ENCODE measurements at regions not wholly inside any gene's neighbourhood (a gene's known extent, or its start where the extent isn't known, plus 50 kb on each side); places are given as distances from the start of the nearest gene placed in this dataset.
A peak's percentile ranks its signal among the peaks of the same experiment; 100 is the strongest.

DNA sequence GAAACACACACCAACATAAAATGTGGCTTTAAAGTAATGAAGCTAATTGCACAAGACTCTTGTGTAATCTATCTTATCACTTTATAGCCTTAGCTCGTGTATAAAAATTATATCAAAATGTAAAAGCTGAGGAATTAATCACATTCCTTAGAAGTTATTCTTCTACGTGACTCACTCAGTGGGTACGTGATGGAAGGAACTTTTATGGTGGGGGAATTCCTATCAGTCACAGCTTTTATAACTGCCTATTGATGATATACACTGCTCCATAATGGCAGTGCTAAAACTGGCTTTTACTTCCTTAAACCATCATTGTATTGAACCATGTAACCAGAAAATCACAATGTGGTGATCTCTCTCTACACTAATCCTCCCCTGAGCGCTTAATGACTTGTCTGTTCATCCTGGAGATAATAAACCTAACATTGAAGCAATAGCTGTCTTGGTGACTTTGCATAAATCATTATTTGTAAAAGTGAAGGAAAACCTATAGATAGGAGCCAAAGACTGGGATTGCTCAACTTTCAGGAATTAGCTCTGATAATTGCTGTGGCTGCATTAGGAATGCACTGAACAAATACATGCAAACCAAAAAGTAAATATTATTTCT lies 276.7 kb downstream of the GBA3 start:
- DNase-seq (ENCODE audit: low spot score), result no peak

DNA sequence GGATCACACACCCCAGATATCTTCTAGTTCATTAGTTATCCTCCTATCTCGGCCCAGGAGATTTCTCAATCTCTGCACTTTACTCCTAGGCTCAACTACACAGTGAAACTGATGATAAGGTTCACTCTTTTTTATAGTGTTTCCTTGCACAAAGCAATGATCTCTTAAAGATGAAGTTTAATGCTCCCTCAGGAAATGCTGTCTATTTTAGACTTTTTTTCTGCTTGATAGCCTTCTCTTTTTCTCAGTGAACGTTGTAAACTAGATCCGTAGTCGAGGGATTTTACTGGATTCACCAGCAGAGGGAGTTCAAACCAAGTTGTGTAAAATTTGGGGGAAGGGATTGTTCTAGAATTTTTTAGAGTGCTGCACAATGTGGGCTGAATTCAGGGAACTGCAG lies 269.6 kb downstream of the GBA3 start:
- DNase-seq (ENCODE audit: low spot score), result peak; percentile 49

DNA sequence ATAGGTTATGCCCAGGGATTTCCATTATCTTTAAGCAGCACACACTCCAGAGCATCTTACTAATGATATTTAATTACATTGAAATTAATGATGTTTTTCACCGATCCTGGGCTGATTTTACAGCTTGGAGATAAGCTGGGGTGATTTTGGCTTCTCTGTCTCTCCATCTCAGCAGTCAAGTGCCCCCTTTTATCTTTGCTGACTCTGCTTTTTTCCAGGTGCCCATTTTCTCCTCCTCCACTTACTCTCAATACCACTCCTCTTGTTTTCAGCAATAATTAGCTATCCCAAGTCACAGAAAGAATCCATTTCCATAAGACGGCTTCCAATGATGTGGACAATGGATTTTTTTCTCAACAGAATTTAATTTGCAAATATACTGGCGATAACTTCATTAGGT lies 266.7 kb downstream of the GBA3 start:
- DNase-seq (ENCODE audit: low spot score), result no peak

DNA sequence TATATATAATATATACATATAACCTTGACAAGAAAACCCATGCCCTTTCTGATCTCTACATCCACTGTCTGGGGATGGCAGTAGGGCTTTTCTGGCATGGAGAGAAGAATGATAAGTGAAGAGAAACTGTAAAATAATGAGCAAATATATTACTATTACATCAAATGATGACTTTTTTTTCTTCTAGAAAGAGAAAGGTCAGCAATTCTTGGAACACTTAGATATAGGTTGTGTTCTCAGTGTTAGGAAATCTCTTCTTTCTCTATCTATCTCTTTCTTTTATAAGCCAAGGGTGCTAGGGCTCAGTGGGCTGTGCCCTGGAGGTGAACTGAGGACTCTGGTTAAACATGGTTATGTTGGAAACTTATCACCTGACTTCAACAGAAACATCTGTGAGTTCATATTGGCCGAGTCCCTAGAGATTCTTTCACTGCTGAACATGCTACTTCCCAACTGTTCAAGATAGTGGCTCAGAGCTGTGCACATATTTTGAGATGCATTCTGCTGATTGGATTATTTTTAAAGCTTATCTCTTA lies 265.1 kb downstream of the GBA3 start:
- no peak for DNase-seq (ENCODE audit: low spot score)

DNA sequence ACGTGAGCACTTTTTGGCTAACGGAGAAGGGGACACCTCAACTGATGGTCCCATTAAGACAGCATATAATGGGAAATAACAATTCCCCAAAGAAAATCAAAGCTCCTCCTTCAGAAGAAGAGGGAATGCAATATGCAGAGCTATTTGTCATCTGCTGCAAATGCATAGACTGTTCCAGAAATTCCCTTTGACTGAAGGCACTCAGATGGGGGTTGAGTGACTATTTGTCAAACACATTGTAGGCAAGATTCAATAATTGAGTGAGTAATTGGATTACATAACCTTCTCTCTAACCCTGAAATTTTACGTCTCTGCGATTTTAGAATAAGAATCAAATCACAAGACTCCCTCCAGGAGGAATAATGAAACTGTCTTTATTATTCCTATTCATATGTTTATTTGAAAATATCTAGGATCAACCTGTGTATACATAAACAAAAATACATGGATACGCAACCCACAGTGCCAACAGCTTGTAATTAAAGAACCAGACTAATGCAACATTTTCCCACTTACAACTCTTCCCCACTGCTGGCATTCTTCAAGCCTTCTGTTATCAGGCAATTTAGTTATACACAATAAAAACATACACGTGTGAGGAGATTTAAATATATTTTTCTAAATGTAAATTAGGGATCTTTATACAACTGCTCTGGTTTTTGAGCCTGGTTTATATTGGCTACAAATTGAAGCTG lies 256.6 kb downstream of the GBA3 start:
- DNase-seq (ENCODE audit: low spot score), result no peak

DNA sequence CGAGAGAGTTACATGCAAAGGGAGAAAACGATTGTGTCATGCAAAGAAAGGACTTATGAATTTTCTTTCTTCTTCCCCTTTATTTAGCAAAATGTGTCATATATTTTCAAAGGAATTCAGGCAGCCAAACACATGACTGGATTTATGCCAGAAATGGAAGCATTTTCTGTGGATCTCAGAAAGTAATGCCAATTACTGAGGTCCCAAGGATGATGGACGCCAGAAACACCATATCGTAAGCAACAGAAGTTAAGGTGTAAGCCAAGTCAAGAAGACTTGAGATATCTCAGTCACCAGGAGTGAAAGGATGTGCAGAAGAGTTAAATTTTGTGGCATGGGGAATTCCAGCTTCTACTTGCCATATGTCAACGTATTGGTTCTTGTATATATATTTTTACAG lies 255.1 kb downstream of the GBA3 start:
- no peak for DNase-seq (ENCODE audit: low spot score)

DNA sequence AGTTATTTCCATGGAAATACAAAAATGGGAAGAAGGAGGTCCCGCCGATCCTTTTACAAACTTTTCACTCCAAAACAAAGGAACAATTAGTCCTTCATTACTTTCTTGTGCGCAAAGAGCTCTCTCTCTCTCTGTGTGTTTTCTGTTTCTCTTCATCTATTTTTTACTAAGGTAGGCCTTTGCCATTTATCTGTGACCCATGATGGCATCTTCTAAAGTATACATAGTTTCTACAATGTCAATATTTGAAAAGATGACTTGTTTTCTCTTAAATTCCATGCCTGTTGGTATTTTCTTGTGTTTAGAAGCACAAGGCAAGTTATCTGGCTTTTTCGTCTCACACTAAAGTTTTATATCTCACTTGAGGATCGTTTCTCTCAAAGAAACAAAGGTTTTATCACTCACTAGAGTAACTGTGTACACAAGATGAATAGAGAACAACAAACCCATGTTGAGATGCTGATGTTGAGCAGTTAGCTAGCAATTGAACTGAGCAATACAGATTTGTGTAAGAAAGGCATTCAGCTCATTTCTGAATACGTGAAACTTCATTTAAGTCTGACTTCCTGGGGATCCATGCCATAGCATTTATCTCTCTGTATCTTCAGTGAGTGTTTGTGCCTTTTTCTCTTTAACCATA lies 250.3 kb downstream of the GBA3 start:
- no peak for DNase-seq (ENCODE audit: low spot score)

DNA sequence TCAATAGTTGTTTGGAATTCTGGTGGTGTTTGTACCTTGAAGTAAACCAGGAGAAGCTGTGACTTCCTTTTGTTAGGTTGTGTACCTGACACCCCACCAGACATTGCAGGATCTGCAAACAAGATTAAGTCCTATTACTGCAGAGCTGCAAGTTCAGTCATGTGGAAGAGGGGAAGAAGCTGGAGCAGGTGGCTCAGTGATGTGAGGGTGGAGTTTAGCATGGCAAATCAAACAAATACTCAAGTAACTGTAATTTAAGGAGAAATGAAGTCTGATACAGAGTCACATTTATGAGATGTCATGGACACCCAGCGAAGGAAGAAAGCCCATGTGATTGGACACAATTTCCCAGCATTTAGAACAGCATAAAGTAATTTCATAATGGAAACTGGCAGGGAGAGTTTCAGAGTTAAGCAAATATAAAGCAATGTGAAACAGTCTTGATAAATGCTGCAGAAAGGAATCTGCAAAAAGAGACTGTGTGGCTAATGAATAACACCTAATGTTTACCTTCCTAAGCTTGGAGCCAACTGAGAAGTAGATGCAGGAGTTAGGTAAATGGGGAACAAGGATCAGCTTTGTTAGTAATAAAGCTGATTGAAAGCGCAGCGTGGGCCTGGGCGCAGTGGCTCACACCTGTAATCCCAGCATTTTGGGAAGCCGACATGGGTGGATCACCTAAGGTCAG lies 249.1 kb downstream of the GBA3 start:
- DNase-seq (ENCODE audit: low spot score), result no peak

DNA sequence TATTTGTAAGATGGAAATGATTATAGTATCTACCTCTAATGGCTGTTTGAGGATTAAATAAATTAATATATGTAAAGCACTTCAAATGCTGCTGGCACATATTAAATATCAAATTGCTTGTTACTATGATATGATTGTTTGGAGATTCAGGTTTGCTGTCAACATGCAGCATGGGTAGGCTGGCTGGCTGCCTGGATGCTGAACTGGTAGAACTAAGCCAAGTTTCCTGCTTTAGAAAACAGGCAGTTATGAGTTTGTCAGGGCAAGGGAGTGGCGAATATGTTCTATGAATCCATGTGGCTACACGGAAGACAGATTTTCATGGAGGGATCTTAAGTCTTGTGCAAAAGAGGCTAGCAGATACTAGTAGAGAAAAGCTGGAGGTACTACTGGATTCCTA lies 239.6 kb downstream of the GBA3 start:
- no peak for DNase-seq (ENCODE audit: low spot score)

DNA sequence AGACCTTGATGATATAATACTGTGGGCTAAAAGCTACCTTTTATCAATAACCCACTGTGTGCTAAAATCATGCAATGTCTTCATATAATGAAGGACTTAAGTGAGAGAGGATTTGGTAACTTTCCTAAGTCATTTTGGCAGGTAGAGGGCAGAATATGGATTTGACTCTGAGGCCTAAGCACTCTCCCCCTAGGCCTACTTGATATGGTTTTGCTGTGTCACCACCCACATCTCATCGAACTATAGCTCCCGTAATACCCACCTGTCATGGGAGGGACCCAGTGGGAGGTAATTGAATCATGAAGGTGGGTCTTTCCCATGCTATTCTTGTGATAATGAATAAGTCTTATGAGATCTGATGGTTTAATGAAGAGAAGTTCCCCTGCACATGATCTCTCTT lies 229.7 kb downstream of the GBA3 start:
- no peak for DNase-seq (ENCODE audit: low spot score)

DNA sequence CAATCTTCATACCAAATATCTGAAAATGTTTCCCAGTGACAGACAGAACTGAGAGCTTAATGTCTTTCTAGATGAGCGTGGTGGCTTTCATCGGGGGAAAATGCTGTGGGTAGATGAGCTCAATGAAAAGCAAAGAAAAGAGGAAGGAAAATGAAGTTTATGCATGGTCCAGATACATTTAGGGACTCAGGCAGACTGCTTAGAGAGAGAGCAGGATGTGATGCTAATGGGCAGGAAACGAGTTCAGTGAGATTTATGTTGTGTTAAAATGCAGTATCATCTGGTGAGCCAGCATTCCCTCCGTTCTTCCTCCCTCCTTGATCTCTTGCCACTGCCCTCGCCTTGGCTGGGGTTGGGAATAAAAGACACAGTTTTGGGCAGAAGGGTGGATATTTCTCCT lies 229.2 kb downstream of the GBA3 start:
- no peak for DNase-seq (ENCODE audit: low spot score)

DNA sequence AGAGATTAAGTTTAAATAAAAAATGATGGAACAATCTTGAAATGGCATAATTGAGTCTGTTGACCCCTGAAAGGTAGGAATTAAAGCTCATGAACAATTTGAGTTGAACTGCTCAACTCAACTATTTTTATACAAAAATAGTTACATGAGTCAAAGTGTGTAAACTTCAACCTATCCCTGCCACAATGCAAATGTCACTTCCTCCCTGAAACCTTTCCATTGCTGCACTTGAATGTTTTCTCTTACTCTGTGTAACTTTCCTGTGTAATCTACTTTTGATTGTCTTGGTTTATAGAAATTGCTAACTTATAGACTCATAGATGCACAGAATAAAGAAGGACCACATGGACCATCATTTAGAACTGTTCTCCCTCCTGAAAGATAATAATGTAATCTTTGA lies 218.5 kb downstream of the GBA3 start:
- no peak for DNase-seq (ENCODE audit: low spot score)

DNA sequence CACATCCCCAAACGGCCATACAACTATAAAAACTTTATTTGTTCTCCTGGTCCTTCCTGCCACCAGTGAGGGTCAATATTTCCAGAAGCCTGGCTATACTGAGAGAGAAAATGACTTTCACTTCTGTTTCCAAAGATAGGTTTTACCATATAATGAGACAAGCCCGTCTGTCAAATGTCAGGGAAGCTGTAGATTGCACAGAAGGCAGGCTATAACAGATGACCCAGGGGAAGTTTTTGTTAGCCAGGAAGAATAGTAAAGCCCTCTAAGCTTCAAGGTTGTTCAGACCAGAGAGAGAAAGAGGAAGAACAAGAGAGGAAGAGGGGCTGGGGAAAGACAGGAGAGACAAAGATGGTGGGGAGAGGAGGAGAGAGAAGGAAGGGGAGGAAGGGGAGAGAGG lies 217.5 kb downstream of the GBA3 start:
- DNase-seq (ENCODE audit: low spot score), result no peak

DNA sequence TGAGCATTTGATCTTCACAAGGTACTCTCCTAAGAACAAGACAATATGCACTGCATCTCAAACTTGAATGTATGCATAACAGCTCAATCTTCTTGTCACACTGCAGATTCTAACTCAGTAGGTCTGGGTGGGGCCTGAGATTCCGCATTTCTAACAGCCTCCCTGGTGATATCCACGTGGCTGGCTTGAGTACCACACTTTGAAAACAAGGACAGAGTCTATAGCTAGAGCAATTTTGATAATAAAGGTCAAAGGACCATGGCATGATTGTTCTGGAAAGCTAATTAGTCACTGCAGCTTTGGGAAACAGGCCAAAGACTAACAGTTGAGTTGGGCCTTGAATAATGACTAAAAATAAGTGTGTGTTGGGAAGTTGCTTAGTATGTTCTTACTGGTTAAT lies 213.3 kb downstream of the GBA3 start:
- no peak for DNase-seq (ENCODE audit: low spot score)

DNA sequence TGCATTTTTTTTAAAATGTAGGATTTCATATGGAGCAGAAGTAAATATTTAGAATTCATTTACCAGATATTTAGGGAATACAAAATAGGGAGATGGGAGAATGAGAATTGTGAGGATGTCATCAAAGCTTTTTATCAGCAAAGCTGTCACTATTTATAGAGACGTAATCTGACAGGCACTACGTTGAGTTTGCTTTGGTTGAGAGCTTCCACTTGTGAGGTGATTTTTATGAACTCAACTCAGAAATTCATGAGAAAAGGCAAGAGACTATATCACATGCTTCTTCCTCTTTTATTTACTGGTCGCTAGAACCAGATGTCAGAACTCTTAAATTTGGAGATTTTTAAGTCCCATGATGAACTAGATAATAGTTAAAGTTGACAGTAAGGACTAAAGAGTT lies 211.2 kb downstream of the GBA3 start:
- no peak for DNase-seq (ENCODE audit: low spot score)

DNA sequence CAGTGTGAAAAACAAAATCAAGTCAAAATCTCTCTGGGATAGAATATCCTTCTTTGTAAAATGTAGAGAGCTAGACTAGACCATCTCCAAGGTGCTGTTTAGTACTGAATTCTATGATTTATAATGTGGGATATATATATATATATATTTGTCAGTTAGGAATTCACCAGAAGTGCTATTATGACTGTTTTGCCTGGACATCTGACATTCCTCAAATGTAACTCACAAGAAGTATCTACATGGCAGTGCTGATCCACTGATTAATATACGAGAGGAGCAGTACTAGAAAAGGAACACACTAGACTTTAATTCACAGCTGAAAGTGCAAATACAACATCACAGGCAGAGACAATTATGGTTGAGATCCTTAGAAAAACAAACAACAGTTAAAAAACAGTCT lies 208.9 kb downstream of the GBA3 start:
- no peak for DNase-seq (ENCODE audit: low spot score)

DNA sequence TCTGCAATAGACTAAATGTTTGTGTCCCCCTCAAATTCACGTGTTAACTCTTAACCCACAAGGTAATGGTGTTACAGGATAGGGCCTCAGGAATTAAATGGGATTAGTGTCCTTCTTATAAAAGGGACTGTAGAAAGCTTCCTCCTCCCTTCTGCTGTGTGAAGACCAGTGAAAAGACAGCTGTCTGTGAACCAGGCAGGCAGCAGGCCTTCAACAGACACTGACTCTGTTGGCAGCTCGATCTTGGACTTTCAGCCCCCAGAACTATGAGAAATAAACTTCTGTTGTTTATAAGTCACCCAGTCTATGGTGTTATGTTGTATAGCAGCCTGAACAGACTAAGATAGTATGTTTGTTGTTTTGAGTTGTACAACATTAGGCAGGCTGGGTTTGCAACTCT lies 208.1 kb downstream of the GBA3 start:
- no peak for DNase-seq (ENCODE audit: low spot score)

DNA sequence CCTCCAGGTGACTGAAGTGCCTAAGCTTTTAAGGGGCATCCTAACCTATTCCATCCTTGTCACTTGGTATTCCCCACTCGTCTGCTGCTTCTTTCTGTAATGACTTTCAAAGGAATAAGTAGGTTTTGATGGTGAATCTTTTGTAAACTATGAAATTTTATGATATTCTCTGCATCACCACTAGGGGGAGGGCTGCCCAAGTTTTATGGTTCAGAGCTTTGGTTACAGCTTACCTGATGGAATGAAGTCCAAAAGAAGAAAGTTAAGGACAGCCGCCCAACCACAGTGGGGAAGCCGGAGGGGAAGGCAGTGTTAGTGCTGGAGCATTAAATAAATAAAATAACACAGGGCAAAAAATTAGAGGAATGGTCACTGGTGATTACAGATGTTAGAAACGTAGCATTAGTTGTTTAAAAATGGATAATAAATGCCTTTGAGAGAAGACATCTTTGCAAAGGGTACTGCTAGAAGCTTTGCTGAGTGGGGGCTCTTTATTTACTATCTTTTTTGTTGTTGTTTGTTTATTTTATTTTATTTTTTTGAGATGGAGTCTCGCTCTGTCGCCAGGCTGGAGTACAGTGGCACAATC lies 204.9 kb downstream of the GBA3 start:
- peak; percentile 49 for DNase-seq (ENCODE audit: low spot score)

DNA sequence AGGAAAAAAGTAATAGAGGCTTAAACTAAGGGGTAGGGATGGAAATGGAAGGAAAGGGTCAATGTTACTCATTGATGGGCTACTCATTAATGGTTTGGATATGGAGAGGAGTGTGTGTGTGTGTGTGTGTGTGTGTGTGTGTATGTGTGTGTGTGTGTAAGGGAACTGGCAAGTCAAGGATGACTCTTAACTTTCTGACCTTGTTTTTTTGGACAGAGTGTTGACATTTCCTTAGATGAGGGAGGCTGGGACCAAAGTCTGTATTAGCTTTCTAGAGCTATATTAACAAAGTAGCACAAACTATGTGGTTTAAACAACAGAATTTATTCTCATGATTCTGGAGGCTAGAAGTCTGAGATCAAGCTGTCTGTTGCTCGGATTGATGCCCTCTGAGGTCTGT lies 202.7 kb downstream of the GBA3 start:
- no peak for DNase-seq (ENCODE audit: low spot score)

DNA sequence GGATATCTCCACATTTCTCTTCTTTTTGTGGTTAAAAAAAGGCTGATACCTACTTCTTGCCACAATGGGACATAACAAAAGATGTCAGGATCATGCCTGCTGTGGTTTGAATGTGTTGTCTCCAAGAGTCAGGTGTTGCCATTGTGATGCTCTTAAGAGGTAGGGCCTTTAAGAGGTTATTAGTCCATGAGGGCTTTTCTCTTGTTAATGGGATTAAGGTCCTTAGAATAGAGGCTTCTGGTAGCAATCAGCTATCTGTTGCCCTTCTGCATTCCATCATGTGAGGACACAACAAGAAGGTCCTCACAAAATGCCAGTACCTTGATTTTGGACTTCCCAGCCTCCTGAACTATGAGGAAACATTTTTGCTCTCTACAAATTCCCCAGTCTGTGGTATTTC lies 191.4 kb downstream of the GBA3 start:
- DNase-seq (ENCODE audit: low spot score), result no peak

DNA sequence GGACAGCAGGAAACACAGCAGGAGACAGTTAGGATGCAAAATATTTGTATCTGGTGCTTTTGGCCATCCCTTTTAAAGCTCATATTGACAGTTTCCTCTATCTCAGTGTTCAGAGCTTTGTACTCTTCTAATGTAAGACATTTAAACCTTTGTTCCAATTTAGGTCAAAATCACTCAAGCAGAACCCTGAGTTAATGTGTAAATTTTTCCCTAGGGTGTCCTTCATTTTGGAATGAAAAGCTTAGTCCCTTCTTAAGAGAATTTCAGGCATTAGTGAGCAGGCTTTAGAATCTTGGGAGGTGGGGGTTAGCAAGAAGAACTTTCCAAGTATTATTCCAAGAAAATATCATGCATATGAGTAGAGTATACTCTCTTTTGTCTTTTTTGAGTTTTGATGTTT lies 188.7 kb downstream of the GBA3 start:
- DNase-seq (ENCODE audit: low spot score), result no peak

DNA sequence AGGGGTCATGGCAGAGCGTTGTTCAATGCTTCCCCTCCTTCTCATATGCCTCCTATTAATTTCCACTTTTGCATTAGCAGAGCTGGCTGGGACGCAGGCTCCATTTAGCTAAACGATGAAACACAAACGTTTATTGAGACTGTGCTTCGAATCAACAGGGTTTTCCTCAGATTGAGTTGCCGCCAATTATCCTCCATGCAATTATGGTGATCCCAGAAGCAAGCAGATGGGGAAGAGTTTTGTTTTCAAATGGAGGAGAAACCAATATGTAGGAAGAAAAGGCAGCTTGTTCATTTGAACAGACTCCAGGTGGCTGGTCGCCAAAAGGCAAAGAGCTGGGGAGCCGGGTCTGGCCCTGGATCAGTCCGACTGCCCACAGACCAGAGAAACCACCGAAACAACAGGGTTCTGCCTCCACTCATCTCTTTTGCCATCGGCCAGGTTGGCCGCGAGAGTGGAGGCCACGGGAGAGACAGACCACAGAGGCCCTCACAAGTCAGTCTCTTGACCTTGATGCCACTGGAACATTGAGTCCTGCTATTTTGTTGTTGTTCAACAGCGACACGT lies 184.8 kb downstream of the GBA3 start:
- DNase-seq (ENCODE audit: low spot score), result no peak

All from HT-29 (cell line).